A549 (cell line): ENCODE measurements at regions not wholly inside any gene's neighbourhood (a gene's known extent, or its start where the extent isn't known, plus 50 kb on each side); places are given as distances from the start of the nearest gene placed in this dataset.

Experiments used
- EP300 ChIP-seq, 2 experiments: fragments of >200 bp; sonication (Bioruptor Twin); formaldehyde crosslinking; IDR thresholded peaks; 2 replicates in 1 of 2; 3 replicates in 1 of 2; pipeline ENCODE4 v1.6.1; 2016 to 2017
- HEYL ChIP-seq: fragments of 250-450 bp; sonication (Bioruptor Pico); IDR thresholded peaks from 2 replicates; pipeline ENCODE4 v1.8.0; 2021; ENCODE audit warnings: mild to moderate bottlenecking, moderate library complexity
- JUNB ChIP-seq: fragments of >200 bp; sonication (Bioruptor Twin); formaldehyde crosslinking; IDR thresholded peaks from 2 replicates; pipeline ENCODE4 v1.6.1; 2016
- KDM1A ChIP-seq: fragments of 200-600 bp; sonication (generic); IDR thresholded peaks from 2 replicates; pipeline ENCODE4 v1.6.1; 2016; ENCODE audit warnings: low read depth, mild to moderate bottlenecking
- MYC ChIP-seq: IDR thresholded peaks from 2 replicates; pipeline ENCODE4 v1.6.1; 2012; ENCODE audit warnings: mild to moderate bottlenecking, inconsistent platforms, low read length, improper control_type of control experiment, borderline replicate concordance
- POLR2A ChIP-seq: IDR thresholded peaks from 2 replicates; pipeline ENCODE4 v1.6.1; 2012; ENCODE audit warnings: mild to moderate bottlenecking, low read length
- RAD21 ChIP-seq, 2 experiments: fragments of >200 bp in 1 of 2; sonication (Bioruptor Twin) in 1 of 2; formaldehyde crosslinking in 1 of 2; IDR thresholded peaks in 1 of 2; conservative IDR thresholded peaks in 1 of 2; 2 replicates in 1 of 2; 3 replicates in 1 of 2; pipeline ENCODE4 v1.6.1; 2012 to 2018; ENCODE audit warnings: inconsistent platforms in 1 of 2
- RFX5 ChIP-seq: fragments of 450-650 bp; IDR thresholded peaks from 2 replicates; pipeline ENCODE4 v1.7.1; 2014; ENCODE audit warnings: antibody characterized with exemption, mild to moderate bottlenecking, moderate library complexity
- TF ChIP-seq, protein P1 (sequence below): fragments of >200 bp; sonication (Bioruptor Twin); formaldehyde crosslinking; IDR thresholded peaks from 3 replicates; pipeline ENCODE4 v1.5.1; 2016
- TF ChIP-seq, protein P2 (sequence below): fragments of 200-600 bp; sonication (generic); IDR thresholded peaks from 2 replicates; pipeline ENCODE4 v1.6.1; 2016; ENCODE audit warnings: antibody characterized with exemption, mild to moderate bottlenecking, moderate library complexity
- TF ChIP-seq, protein P3 (sequence below): IDR thresholded peaks from 2 replicates; pipeline ENCODE4 v1.6.1; 2012

DNA sequence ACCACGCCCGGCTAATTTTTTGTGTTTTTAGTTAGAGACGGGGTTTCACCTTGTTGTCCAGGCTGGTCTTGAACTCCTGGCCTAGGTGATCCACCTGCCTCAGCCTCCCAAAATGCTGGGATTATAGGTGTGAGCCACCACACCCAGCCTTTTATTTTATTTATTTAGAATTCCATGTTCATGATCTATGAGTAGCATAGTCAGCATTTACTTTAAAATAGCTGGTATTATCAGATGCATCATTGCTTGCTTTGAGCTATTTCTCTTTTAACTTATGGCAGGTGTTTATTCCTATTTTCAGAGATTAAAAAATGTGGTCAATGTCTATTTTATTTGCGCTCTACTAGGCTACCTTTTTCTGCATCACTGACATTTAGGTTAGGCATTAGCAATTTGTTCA, 152.0 kb downstream of the UTRN start:
- TF ChIP-seq RFX5 (no peak), EP300 (IDR thresholded peaks at IDR 0.05) (no peak), RAD21 (conservative IDR thresholded peaks at IDR 0.05 in 1 of 2, IDR thresholded peaks at IDR 0.05 in 1 of 2) (no peak), POLR2A (no peak), MYC (no peak), JUNB (no peak), HEYL (no peak), KDM1A (no peak)
- TF ChIP-seq, protein P1, sequence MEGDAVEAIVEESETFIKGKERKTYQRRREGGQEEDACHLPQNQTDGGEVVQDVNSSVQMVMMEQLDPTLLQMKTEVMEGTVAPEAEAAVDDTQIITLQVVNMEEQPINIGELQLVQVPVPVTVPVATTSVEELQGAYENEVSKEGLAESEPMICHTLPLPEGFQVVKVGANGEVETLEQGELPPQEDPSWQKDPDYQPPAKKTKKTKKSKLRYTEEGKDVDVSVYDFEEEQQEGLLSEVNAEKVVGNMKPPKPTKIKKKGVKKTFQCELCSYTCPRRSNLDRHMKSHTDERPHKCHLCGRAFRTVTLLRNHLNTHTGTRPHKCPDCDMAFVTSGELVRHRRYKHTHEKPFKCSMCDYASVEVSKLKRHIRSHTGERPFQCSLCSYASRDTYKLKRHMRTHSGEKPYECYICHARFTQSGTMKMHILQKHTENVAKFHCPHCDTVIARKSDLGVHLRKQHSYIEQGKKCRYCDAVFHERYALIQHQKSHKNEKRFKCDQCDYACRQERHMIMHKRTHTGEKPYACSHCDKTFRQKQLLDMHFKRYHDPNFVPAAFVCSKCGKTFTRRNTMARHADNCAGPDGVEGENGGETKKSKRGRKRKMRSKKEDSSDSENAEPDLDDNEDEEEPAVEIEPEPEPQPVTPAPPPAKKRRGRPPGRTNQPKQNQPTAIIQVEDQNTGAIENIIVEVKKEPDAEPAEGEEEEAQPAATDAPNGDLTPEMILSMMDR, result no peak
- TF ChIP-seq, protein P2, sequence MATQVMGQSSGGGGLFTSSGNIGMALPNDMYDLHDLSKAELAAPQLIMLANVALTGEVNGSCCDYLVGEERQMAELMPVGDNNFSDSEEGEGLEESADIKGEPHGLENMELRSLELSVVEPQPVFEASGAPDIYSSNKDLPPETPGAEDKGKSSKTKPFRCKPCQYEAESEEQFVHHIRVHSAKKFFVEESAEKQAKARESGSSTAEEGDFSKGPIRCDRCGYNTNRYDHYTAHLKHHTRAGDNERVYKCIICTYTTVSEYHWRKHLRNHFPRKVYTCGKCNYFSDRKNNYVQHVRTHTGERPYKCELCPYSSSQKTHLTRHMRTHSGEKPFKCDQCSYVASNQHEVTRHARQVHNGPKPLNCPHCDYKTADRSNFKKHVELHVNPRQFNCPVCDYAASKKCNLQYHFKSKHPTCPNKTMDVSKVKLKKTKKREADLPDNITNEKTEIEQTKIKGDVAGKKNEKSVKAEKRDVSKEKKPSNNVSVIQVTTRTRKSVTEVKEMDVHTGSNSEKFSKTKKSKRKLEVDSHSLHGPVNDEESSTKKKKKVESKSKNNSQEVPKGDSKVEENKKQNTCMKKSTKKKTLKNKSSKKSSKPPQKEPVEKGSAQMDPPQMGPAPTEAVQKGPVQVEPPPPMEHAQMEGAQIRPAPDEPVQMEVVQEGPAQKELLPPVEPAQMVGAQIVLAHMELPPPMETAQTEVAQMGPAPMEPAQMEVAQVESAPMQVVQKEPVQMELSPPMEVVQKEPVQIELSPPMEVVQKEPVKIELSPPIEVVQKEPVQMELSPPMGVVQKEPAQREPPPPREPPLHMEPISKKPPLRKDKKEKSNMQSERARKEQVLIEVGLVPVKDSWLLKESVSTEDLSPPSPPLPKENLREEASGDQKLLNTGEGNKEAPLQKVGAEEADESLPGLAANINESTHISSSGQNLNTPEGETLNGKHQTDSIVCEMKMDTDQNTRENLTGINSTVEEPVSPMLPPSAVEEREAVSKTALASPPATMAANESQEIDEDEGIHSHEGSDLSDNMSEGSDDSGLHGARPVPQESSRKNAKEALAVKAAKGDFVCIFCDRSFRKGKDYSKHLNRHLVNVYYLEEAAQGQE, result no peak
- TF ChIP-seq, protein P3, sequence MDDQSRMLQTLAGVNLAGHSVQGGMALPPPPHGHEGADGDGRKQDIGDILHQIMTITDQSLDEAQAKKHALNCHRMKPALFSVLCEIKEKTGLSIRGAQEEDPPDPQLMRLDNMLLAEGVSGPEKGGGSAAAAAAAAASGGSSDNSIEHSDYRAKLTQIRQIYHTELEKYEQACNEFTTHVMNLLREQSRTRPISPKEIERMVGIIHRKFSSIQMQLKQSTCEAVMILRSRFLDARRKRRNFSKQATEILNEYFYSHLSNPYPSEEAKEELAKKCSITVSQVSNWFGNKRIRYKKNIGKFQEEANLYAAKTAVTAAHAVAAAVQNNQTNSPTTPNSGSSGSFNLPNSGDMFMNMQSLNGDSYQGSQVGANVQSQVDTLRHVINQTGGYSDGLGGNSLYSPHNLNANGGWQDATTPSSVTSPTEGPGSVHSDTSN, result no peak
